ENCODE measurements at regions not wholly inside any gene's neighbourhood (a gene's known extent, or its start where the extent isn't known, plus 50 kb on each side); places are given as distances from the start of the nearest gene placed in this dataset.
A peak's percentile ranks its signal among the peaks of the same experiment; 100 is the strongest.

DNA sequence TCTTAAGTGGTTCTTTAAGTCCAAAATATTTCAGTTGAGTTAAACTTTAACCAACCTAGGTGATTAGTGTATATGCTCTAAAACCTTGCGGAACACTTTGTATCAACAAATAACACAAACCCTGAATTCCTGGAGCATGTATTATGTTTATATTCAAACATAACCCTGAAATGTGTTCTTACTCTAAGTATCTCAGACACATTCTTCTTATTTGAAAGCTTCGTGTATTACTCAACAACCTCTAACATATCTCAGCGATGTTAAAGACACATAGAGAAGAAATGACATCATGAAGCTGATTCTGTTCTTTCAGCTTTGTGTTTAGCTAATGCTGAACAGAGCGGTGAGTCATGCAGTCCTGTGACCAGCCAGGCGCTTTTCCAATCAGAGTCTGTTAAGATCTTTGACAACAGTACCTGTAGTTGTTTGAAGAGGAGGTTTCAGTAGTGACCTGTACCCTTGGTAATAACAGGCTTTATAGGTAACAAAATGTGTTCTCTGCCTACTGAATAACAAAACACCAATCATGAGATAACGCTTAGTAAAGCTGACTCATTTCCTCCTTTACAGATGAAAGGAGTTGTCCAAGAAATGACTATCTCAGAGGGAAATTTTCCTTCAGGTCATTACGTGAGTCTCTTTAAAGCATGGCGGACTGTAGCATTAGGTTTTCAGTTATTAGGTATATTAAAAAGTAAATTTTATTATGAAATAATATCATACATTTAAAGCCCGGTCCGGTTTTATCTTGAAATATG, 67.3 kb upstream of the KLF6 start (continued):
- TF ChIP-seq, protein P1, sequence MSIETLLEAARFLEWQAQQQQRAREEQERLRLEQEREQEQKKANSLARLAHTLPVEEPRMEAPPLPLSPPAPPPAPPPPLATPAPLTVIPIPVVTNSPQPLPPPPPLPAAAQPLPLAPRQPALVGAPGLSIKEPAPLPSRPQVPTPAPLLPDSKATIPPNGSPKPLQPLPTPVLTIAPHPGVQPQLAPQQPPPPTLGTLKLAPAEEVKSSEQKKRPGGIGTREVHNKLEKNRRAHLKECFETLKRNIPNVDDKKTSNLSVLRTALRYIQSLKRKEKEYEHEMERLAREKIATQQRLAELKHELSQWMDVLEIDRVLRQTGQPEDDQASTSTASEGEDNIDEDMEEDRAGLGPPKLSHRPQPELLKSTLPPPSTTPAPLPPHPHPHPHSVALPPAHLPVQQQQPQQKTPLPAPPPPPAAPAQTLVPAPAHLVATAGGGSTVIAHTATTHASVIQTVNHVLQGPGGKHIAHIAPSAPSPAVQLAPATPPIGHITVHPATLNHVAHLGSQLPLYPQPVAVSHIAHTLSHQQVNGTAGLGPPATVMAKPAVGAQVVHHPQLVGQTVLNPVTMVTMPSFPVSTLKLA (conservative IDR thresholded peaks at IDR 0.05): peak; percentile 30 to 34; a peak in 2 of 4 replicates
- TF ChIP-seq, protein P2, sequence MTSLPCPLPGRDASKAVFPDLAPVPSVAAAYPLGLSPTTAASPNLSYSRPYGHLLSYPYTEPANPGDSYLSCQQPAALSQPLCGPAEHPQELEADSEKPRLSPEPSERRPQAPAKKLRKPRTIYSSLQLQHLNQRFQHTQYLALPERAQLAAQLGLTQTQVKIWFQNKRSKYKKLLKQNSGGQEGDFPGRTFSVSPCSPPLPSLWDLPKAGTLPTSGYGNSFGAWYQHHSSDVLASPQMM (CRISPR knock-in tag; IDR thresholded peaks at IDR 0.05): no peak
- TF ChIP-seq KLF16 (IDR thresholded peaks at IDR 0.05) (no peak), PPARD (CRISPR knock-in tag; IDR thresholded peaks at IDR 0.05) (no peak), NFIX (CRISPR knock-in tag; IDR thresholded peaks at IDR 0.05; ENCODE audit: low read depth) (no peak), PYGO2 (tag; IDR thresholded peaks at IDR 0.05) (no peak), ZNF586 (CRISPR knock-in tag; conservative IDR thresholded peaks at IDR 0.05) (no peak), ADNP (tag; IDR thresholded peaks at IDR 0.05) (peak; percentile 76), CREB1 (IDR thresholded peaks at IDR 0.05) (peak; percentile 61; the same call in 1 of the 2 replicates), CREB1 (CRISPR knock-in tag; IDR thresholded peaks at IDR 0.05) (peak; percentile 59), FOS (IDR thresholded peaks at IDR 0.05; ENCODE audit: extremely low read depth, insufficient read length) (peak; percentile 73), NFXL1 (CRISPR knock-in tag; IDR thresholded peaks at IDR 0.05) (no peak), ZNF311 (CRISPR knock-in tag; IDR thresholded peaks at IDR 0.05) (no peak), ZNF217 (CRISPR knock-in tag; IDR thresholded peaks at IDR 0.05) (no peak), ELF4 (CRISPR knock-in tag; IDR thresholded peaks at IDR 0.05) (no peak), BACH1 (tag; IDR thresholded peaks at IDR 0.05) (peak; percentile 73), PCBP1 (IDR thresholded peaks at IDR 0.05; ENCODE audit: low read depth, low read length, poor library complexity, severe bottlenecking) (no peak), NEUROD1 (IDR thresholded peaks at IDR 0.05; ENCODE audit: borderline replicate concordance, low read depth, low read length, partially characterized antibody) (peak; percentile 21), PTTG1 (tag; IDR thresholded peaks at IDR 0.05; ENCODE audit: low read depth) (no peak), DDX20 (tag; IDR thresholded peaks at IDR 0.05; ENCODE audit: low read depth) (no peak), STAG1 (CRISPR knock-in tag; IDR thresholded peaks at IDR 0.05; ENCODE audit: borderline replicate concordance) (no peak), MCM2 (IDR thresholded peaks at IDR 0.05; ENCODE audit: low read depth) (no peak), SIRT6 (IDR thresholded peaks at IDR 0.05; ENCODE audit: low read depth, low read length) (no peak), C11orf30 (IDR thresholded peaks at IDR 0.05; ENCODE audit: low read depth) (peak; percentile 84)
- TF ChIP-seq, protein P3, sequence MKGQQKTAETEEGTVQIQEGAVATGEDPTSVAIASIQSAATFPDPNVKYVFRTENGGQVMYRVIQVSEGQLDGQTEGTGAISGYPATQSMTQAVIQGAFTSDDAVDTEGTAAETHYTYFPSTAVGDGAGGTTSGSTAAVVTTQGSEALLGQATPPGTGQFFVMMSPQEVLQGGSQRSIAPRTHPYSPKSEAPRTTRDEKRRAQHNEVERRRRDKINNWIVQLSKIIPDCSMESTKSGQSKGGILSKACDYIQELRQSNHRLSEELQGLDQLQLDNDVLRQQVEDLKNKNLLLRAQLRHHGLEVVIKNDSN (CRISPR knock-in tag; IDR thresholded peaks at IDR 0.05): no peak
- TF ChIP-seq, protein P4, sequence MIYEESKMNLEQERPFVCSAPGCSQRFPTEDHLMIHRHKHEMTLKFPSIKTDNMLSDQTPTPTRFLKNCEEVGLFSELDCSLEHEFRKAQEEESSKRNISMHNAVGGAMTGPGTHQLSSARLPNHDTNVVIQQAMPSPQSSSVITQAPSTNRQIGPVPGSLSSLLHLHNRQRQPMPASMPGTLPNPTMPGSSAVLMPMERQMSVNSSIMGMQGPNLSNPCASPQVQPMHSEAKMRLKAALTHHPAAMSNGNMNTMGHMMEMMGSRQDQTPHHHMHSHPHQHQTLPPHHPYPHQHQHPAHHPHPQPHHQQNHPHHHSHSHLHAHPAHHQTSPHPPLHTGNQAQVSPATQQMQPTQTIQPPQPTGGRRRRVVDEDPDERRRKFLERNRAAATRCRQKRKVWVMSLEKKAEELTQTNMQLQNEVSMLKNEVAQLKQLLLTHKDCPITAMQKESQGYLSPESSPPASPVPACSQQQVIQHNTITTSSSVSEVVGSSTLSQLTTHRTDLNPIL (CRISPR knock-in tag; IDR thresholded peaks at IDR 0.05): no peak

Measured in K562 (cell line).